H9 (cell line): ENCODE measurements at regions not wholly inside any gene's neighbourhood (a gene's known extent, or its start where the extent isn't known, plus 50 kb on each side); places are given as distances from the start of the nearest gene placed in this dataset.

Experiments used
- DNase-seq: peaks from one replicate; pipeline ENCODE4 v3.0.0-alpha.2; 2017
- H2AFZ ChIP-seq: one replicate; pipeline ENCODE4 v1.6.1; 2013; ENCODE audit warnings: mild to moderate bottlenecking, low read length, control low read depth, moderate library complexity
- H2AK5ac ChIP-seq: 2 replicates; pipeline ENCODE4 v1.6.1; 2013; ENCODE audit warnings: low read length, control low read depth, mixed read lengths; ENCODE audit not compliant: insufficient read length
- H2BK120ac ChIP-seq: one replicate; pipeline ENCODE4 v1.6.1; 2013; ENCODE audit warnings: low read depth, mild to moderate bottlenecking, low read length, control low read depth, inconsistent platforms; ENCODE audit not compliant: poor library complexity, severe bottlenecking
- H2BK12ac ChIP-seq: 2 replicates; pipeline ENCODE4 v1.6.1; 2013; ENCODE audit warnings: low read length, control low read depth, mixed read lengths, low read depth; ENCODE audit not compliant: insufficient read length
- H2BK15ac ChIP-seq: 2 replicates; pipeline ENCODE4 v1.6.1; 2013; ENCODE audit warnings: low read depth, low read length, control low read depth
- H2BK20ac ChIP-seq: one replicate; pipeline ENCODE4 v1.6.1; 2013; ENCODE audit warnings: low read depth, mild to moderate bottlenecking, low read length, control low read depth, inconsistent platforms; ENCODE audit not compliant: poor library complexity, severe bottlenecking
- H2BK5ac ChIP-seq: 2 replicates; pipeline ENCODE4 v1.6.1; 2013; ENCODE audit warnings: low read length, control low read depth, mixed read lengths; ENCODE audit not compliant: insufficient read length
- H3K14ac ChIP-seq: 2 replicates; pipeline ENCODE4 v1.6.1; 2013; ENCODE audit warnings: low read length, control low read depth; ENCODE audit not compliant: insufficient read depth
- H3K18ac ChIP-seq: 2 replicates; pipeline ENCODE4 v1.6.1; 2013; ENCODE audit warnings: low read depth, mild to moderate bottlenecking, mixed read lengths, low read length, control low read depth; ENCODE audit not compliant: insufficient read length
- H3K23ac ChIP-seq: 2 replicates; pipeline ENCODE4 v1.6.1; 2013; ENCODE audit warnings: low read length, control low read depth, mixed read lengths, low read depth; ENCODE audit not compliant: insufficient read length
- H3K23me2 ChIP-seq: 2 replicates; pipeline ENCODE4 v1.6.1; 2013; ENCODE audit warnings: low read depth, mild to moderate bottlenecking, mixed read lengths, low read length, control low read depth; ENCODE audit not compliant: insufficient read length, poor library complexity, severe bottlenecking
- H3K27ac ChIP-seq: 2 replicates; pipeline ENCODE4 v1.5.1; 2013; ENCODE audit warnings: low read length, control low read depth, mixed read lengths, low read depth; ENCODE audit not compliant: insufficient read length
- H3K27me3 ChIP-seq: 2 replicates; pipeline ENCODE4 v1.6.1; 2013; ENCODE audit warnings: low read length, control low read depth, inconsistent platforms; ENCODE audit not compliant: insufficient read depth
- H3K4ac ChIP-seq: 2 replicates; pipeline ENCODE4 v1.6.1; 2013; ENCODE audit warnings: low read depth, mild to moderate bottlenecking, control low read depth, inconsistent platforms, low read length, moderate library complexity
- H3K4me1 ChIP-seq: 2 replicates; pipeline ENCODE4 v1.6.1; 2013; ENCODE audit warnings: low read length, control low read depth, inconsistent platforms; ENCODE audit not compliant: insufficient read depth
- H3K4me2 ChIP-seq: 2 replicates; pipeline ENCODE4 v1.6.1; 2013; ENCODE audit warnings: low read length, control low read depth, mixed read lengths; ENCODE audit not compliant: insufficient read length, insufficient read depth
- H3K56ac ChIP-seq: 2 replicates; pipeline ENCODE4 v1.6.1; 2013; ENCODE audit warnings: low read depth, mild to moderate bottlenecking, mixed read lengths, low read length, control low read depth; ENCODE audit not compliant: insufficient read length
- H3K79me1 ChIP-seq: 2 replicates; pipeline ENCODE4 v1.6.1; 2013; ENCODE audit warnings: low read depth, mild to moderate bottlenecking, moderate library complexity, low read length, control low read depth, inconsistent platforms; ENCODE audit not compliant: insufficient read depth, poor library complexity, severe bottlenecking
- H3K79me2 ChIP-seq: 2 replicates; pipeline ENCODE4 v1.6.1; 2013; ENCODE audit warnings: low read length, control low read depth, inconsistent platforms; ENCODE audit not compliant: insufficient read depth
- H3K9ac ChIP-seq: 2 replicates; pipeline ENCODE4 v1.6.1; 2013; ENCODE audit warnings: low read length, control low read depth, mixed read lengths; ENCODE audit not compliant: insufficient read length; ENCODE audit errors: extremely low read depth
- H3K9me3 ChIP-seq: one replicate; pipeline ENCODE4 v1.6.1; 2013; ENCODE audit warnings: low read depth, low read length, inconsistent platforms; ENCODE audit not compliant: control insufficient read depth
- H3T11ph ChIP-seq: one replicate; pipeline ENCODE4 v1.6.1; 2013; ENCODE audit warnings: mild to moderate bottlenecking, low read length, control low read depth, inconsistent platforms
- H4K20me1 ChIP-seq: one replicate; pipeline ENCODE4 v1.6.1; 2013; ENCODE audit not compliant: control insufficient read depth, insufficient read length, insufficient read depth
- H4K5ac ChIP-seq: 2 replicates; pipeline ENCODE4 v1.6.1; 2013; ENCODE audit warnings: low read depth, mild to moderate bottlenecking, mixed read lengths, low read length, control low read depth; ENCODE audit not compliant: insufficient read length
- H4K8ac ChIP-seq: replicated peaks from 2 replicates; pipeline ENCODE4 v1.6.1; 2013; ENCODE audit warnings: low read length, control low read depth, mixed read lengths, low read depth; ENCODE audit not compliant: insufficient read length
- H4K91ac ChIP-seq: 2 replicates; pipeline ENCODE4 v1.6.1; 2013; ENCODE audit warnings: low read depth, mild to moderate bottlenecking, moderate library complexity, mixed read lengths, low read length, control low read depth; ENCODE audit not compliant: insufficient read length
- H3K27ac Mint-ChIP-seq, 3 experiments: 2 replicates in 2 of 3; 3 replicates in 1 of 3; pipeline ENCODE4 v1.8.0; 2020 to 2021; ENCODE audit warnings: mixed read lengths in 3 of 3, mild to moderate bottlenecking in 1 of 3, moderate library complexity in 1 of 3
- H3K27me3 Mint-ChIP-seq: 2 replicates; pipeline ENCODE4 v1.8.0; 2021; ENCODE audit warnings: low read depth, mild to moderate bottlenecking, moderate library complexity, mixed read lengths
- H3K36me3 Mint-ChIP-seq, 3 experiments: 2 replicates in 2 of 3; 3 replicates in 1 of 3; pipeline ENCODE4 v1.8.0; 2020 to 2021; ENCODE audit warnings: low read depth in 3 of 3, mixed read lengths in 3 of 3; ENCODE audit not compliant: insufficient read depth in 1 of 3
- H3K4me1 Mint-ChIP-seq, 2 experiments: 2 replicates each; pipeline ENCODE4 v1.8.0; 2020; ENCODE audit warnings: mixed read lengths in 2 of 2
- H3K4me3 Mint-ChIP-seq, 2 experiments: 2 replicates in 1 of 2; 3 replicates in 1 of 2; pipeline ENCODE4 v1.8.0; 2020 to 2021; ENCODE audit warnings: mild to moderate bottlenecking in 2 of 2, mixed read lengths in 2 of 2, moderate library complexity in 1 of 2
- H3K9me3 Mint-ChIP-seq, 2 experiments: 2 replicates in 1 of 2; 3 replicates in 1 of 2; pipeline ENCODE4 v1.8.0; 2020; ENCODE audit warnings: mild to moderate bottlenecking in 2 of 2, mixed read lengths in 2 of 2, moderate library complexity in 1 of 2
- CTCF ChIP-seq: fragments of 200-600 bp; sonication (generic); conservative IDR thresholded peaks from 3 replicates; pipeline ENCODE4 v1.8.0; 2021; ENCODE audit warnings: antibody characterized with exemption, mild to moderate bottlenecking
- WGBS: extraction: QIAGEN DNeasy Blood & Tissue Kit; methylation state at CpG from one replicate; pipeline ENCODE4 v1.1.7; 2013; ENCODE audit warnings: missing lambda C conversion rate, low lambda C conversion rate, mixed read lengths; ENCODE audit not compliant: insufficient read length; ENCODE audit errors: extremely low coverage; 5-methylcytosine and 5-hydroxymethylcytosine counted together

GRCh38 chr4:159766241-159766640, 663.4 kb downstream of the RAPGEF2 start:
- no peak overlapping the region for H2BK120ac ChIP-seq
- H2AFZ ChIP-seq: no peak overlapping the region
- H2AK5ac ChIP-seq: no peak overlapping the region
- no peaks in the 10 kb centered on the region for H3K27me3 ChIP-seq
- H4K20me1 ChIP-seq: no peaks in the 10 kb centered on the region
- no peaks in the 10 kb centered on the region for H3K27me3 Mint-ChIP-seq
- H3K4ac ChIP-seq: no peak overlapping the region
- no peak overlapping the region for H3K56ac ChIP-seq
- H4K5ac ChIP-seq: no peak overlapping the region
- H3K9ac ChIP-seq: no peak overlapping the region
- H3K9me3 ChIP-seq: no peaks in the 10 kb centered on the region
- H2BK12ac ChIP-seq: no peak overlapping the region
- no peak for TF ChIP-seq CTCF
- H3K9me3 Mint-ChIP-seq: peaks cover 0 to 3% of the 10 kb centered on the region in 2 experiments; a peak in 2 of 5 replicates
- no peak overlapping the region for H2BK5ac ChIP-seq
- no peak overlapping the region for H3K18ac ChIP-seq
- WGBS: no CpG with 5 or more reads among the region's 7 CpGs
- H4K91ac ChIP-seq: no peak overlapping the region
- no peaks in the 10 kb centered on the region for H3K79me1 ChIP-seq
- no peak overlapping the region for H4K8ac ChIP-seq
- H3K36me3 Mint-ChIP-seq: peaks cover 0 to 5% (median 2%) of the 10 kb centered on the region in 3 experiments; a peak in 4 of 7 replicates
- no peak for DNase-seq
- H3K23me2 ChIP-seq: no peaks in the 10 kb centered on the region
- no peak overlapping the region for H2BK20ac ChIP-seq
- no peak overlapping the region for H3K23ac ChIP-seq
- no peak overlapping the region for H3K27ac Mint-ChIP-seq
- no peaks in the 10 kb centered on the region for H3K79me2 ChIP-seq
- H3K4me2 ChIP-seq: no peak overlapping the region
- no peaks in the 10 kb centered on the region for H3K4me1 ChIP-seq
- H3K14ac ChIP-seq: no peak overlapping the region
- no peaks in the 10 kb centered on the region for H3K4me1 Mint-ChIP-seq
- H3K4me3 Mint-ChIP-seq: no peak overlapping the region
- no peak overlapping the region for H2BK15ac ChIP-seq
- no peak overlapping the region for H3K27ac ChIP-seq
- H3T11ph ChIP-seq: no peak overlapping the region
